SU-DHL-6 (cell line): ENCODE measurements at regions not wholly inside any gene's neighbourhood (a gene's known extent, or its start where the extent isn't known, plus 50 kb on each side); places are given as distances from the start of the nearest gene placed in this dataset.

Source experiments
- CTCF ChIP-seq: fragments of 200-600 bp; sonication (generic); IDR thresholded peaks from one replicate; pipeline ENCODE4 v1.5.1; 2017; ENCODE audit warnings: antibody characterized with exemption, mild to moderate bottlenecking, low read length, moderate library complexity; ENCODE audit not compliant: insufficient read depth, poor library complexity, severe bottlenecking
- EZH2phosphoT487 ChIP-seq: fragments of 200-600 bp; sonication (generic), shearing (Covaris generic); conservative IDR thresholded peaks from 2 replicates; pipeline ENCODE4 v1.6.1; 2018; ENCODE audit warnings: mild to moderate bottlenecking, antibody characterized with exemption, low read length, moderate library complexity, mixed read lengths

- TF ChIP-seq CTCF = no peak
- no peak for TF ChIP-seq EZH2phosphoT487
These were observed 106.5 kb upstream of the EDEM3 start for GRCh38 chr1:184860985-184861754.
